GM19328 (cell line): ENCODE measurements at regions not wholly inside any gene's neighbourhood (a gene's known extent, or its start where the extent isn't known, plus 50 kb on each side); places are given as distances from the start of the nearest gene placed in this dataset.

Source experiments
- ATAC-seq: cut with Tn5 transposase; IDR thresholded peaks from one replicate; pipeline ENCODE4 v1.9.1; 2021; ENCODE audit warnings: mild to moderate bottlenecking, moderate library complexity; ENCODE audit not compliant: unreplicated experiment

GRCh38 chrX:121102101-121102500, 54.7 kb downstream of the GLUD2 start:
- no peak for ATAC-seq

- no peak for ATAC-seq
These were observed 56.0 kb downstream of the GLUD2 start for GRCh38 chrX:121103381-121103780.

GRCh38 chrX:121106484-121107235, 59.2 kb downstream of the GLUD2 start:
- ATAC-seq = no peak

- no peak for ATAC-seq
These were observed 62.6 kb downstream of the GLUD2 start for GRCh38 chrX:121109986-121110385.

- ATAC-seq = no peak
These were observed 63.1 kb downstream of the GLUD2 start for GRCh38 chrX:121110536-121110935.

GRCh38 chrX:121114691-121115090, 67.3 kb downstream of the GLUD2 start:
- ATAC-seq = no peak

- ATAC-seq = no peak
These were observed 73.5 kb downstream of the GLUD2 start for GRCh38 chrX:121120690-121121605.

GRCh38 chrX:121122332-121122731, 74.9 kb downstream of the GLUD2 start:
- no peak for ATAC-seq

GRCh38 chrX:121128925-121129877, 81.8 kb downstream of the GLUD2 start:
- no peak for ATAC-seq

- no peak for ATAC-seq
These were observed 85.3 kb downstream of the GLUD2 start for GRCh38 chrX:121132675-121133074.

GRCh38 chrX:121135488-121136207, 88.2 kb downstream of the GLUD2 start:
- ATAC-seq = no peak

GRCh38 chrX:121146059-121146628, 98.7 kb downstream of the GLUD2 start:
- no peak for ATAC-seq

- ATAC-seq = no peak
These were observed 102.8 kb downstream of the GLUD2 start for GRCh38 chrX:121150217-121150616.

GRCh38 chrX:121151293-121151692, 103.9 kb downstream of the GLUD2 start:
- ATAC-seq = peak; percentile 59

GRCh38 chrX:121154858-121155404, 107.5 kb downstream of the GLUD2 start:
- no peak for ATAC-seq

- ATAC-seq = peak; percentile 67
These were observed 113.6 kb downstream of the GLUD2 start for GRCh38 chrX:121160987-121161386.

GRCh38 chrX:121161501-121161933, 114.1 kb downstream of the GLUD2 start:
- ATAC-seq = peak; percentile 38

GRCh38 chrX:121163443-121163842, 116.0 kb downstream of the GLUD2 start:
- ATAC-seq = no peak

- ATAC-seq = no peak
These were observed 118.5 kb downstream of the GLUD2 start for GRCh38 chrX:121165930-121166359.
